ENCODE measurements at regions not wholly inside any gene's neighbourhood (a gene's known extent, or its start where the extent isn't known, plus 50 kb on each side); places are given as distances from the start of the nearest gene placed in this dataset.
A peak's percentile ranks its signal among the peaks of the same experiment; 100 is the strongest.
"Not testable (repeated sequence)": the region's sequence is repeated elsewhere in the genome, so short reads cannot be mapped to it uniquely, and the experiment has no call there.

GRCh38 chr9:88630574-88630973 is 95.6 kb downstream of the NXNL2 start:
- not testable (repeated sequence) for H3K4me3 Mint-ChIP-seq; H3K27ac Mint-ChIP-seq; H3K9me3 ChIP-seq (ENCODE audit: control insufficient read depth in 2 of 2, low read length in 2 of 2); DNase-seq; H3K27me3 ChIP-seq (ENCODE audit: control insufficient read depth, insufficient read depth, low read length); H3K36me3 Mint-ChIP-seq; H3K4me3 ChIP-seq (ENCODE audit: low read depth, low read length); H3K4me1 Mint-ChIP-seq; H3K4me1 ChIP-seq (ENCODE audit: control insufficient read depth, insufficient read depth, low read length, poor library complexity, severe bottlenecking); H3K36me3 ChIP-seq (ENCODE audit: control insufficient read depth, insufficient read depth, low read length); ATAC-seq (ENCODE audit: low read depth in 2 of 2); H3K27me3 Mint-ChIP-seq; H3K27ac ChIP-seq (ENCODE audit: insufficient read depth, low read length, poor library complexity, severe bottlenecking)
- H3K9me3 Mint-ChIP-seq = peaks cover 0 to 11% (median 1%) of the 10 kb centered on the region in 7 donors

- no peak for ATAC-seq (ENCODE audit: low read depth in 2 of 2)
These were observed 100.2 kb downstream of the NXNL2 start for GRCh38 chr9:88635151-88635550.

GRCh38 chr9:88641456-88642240 is 106.7 kb downstream of the NXNL2 start:
- H3K4me1 ChIP-seq (ENCODE audit: control insufficient read depth, insufficient read depth, low read length, poor library complexity, severe bottlenecking) = no peaks in the 10 kb centered on the region
- peaks cover 0 to 8% of the 10 kb centered on the region in 2 experiments for H3K9me3 ChIP-seq (ENCODE audit: control insufficient read depth in 2 of 2, low read length in 2 of 2)
- Mint-ChIP-seq H3K9me3 (peaks cover 0 to 14% (median 4%) of the 10 kb centered on the region in 7 donors), H3K27ac (no peak overlapping the region), H3K4me1 (no peaks in the 10 kb centered on the region), H3K27me3 (peaks cover 13% of the 10 kb centered on the region), H3K36me3 (no peaks in the 10 kb centered on the region), H3K4me3 (peak overlapping the region in 1 of 4 donors; percentile 7)
- no peaks in the 10 kb centered on the region for H3K36me3 ChIP-seq (ENCODE audit: control insufficient read depth, insufficient read depth, low read length)
- peaks cover 5% of the 10 kb centered on the region for H3K27me3 ChIP-seq (ENCODE audit: control insufficient read depth, insufficient read depth, low read length)
- ATAC-seq (ENCODE audit: low read depth in 2 of 2) (no peak), DNase-seq (no peak)
- no peak overlapping the region for H3K27ac ChIP-seq (ENCODE audit: insufficient read depth, low read length, poor library complexity, severe bottlenecking)
- H3K4me3 ChIP-seq (ENCODE audit: low read depth, low read length) = no peak overlapping the region

More at GRCh38 chr9:88635151-88635550, 100.2 kb downstream of the NXNL2 start:
- Mint-ChIP-seq H3K36me3 (no peaks in the 10 kb centered on the region), H3K27ac (no peak overlapping the region), H3K4me3 (no peak overlapping the region), H3K27me3 (peaks cover 20% of the 10 kb centered on the region), H3K9me3 (peaks cover 0 to 25% (median 3%) of the 10 kb centered on the region in 7 donors), H3K4me1 (no peaks in the 10 kb centered on the region)
- Histone ChIP-seq H3K27me3 (ENCODE audit: control insufficient read depth, insufficient read depth, low read length) (no peaks in the 10 kb centered on the region), H3K36me3 (ENCODE audit: control insufficient read depth, insufficient read depth, low read length) (no peaks in the 10 kb centered on the region), H3K4me3 (ENCODE audit: low read depth, low read length) (no peak overlapping the region), H3K4me1 (ENCODE audit: control insufficient read depth, insufficient read depth, low read length, poor library complexity, severe bottlenecking) (no peaks in the 10 kb centered on the region), H3K9me3 (ENCODE audit: control insufficient read depth in 2 of 2, low read length in 2 of 2) (peaks cover 0 to 8% of the 10 kb centered on the region in 2 experiments), H3K27ac (ENCODE audit: insufficient read depth, low read length, poor library complexity, severe bottlenecking) (no peak overlapping the region)
- no peak for DNase-seq

- Mint-ChIP-seq H3K27me3 (peaks cover 14% of the 10 kb centered on the region), H3K4me3 (no peak overlapping the region), H3K36me3 (no peaks in the 10 kb centered on the region), H3K27ac (no peak overlapping the region), H3K4me1 (no peaks in the 10 kb centered on the region), H3K9me3 (peaks cover 0 to 11% (median 6%) of the 10 kb centered on the region in 7 donors)
- ATAC-seq (ENCODE audit: low read depth in 2 of 2) (no peak), DNase-seq (no peak)
- Histone ChIP-seq H3K4me1 (ENCODE audit: control insufficient read depth, insufficient read depth, low read length, poor library complexity, severe bottlenecking) (no peaks in the 10 kb centered on the region), H3K4me3 (ENCODE audit: low read depth, low read length) (no peak overlapping the region), H3K36me3 (ENCODE audit: control insufficient read depth, insufficient read depth, low read length) (no peaks in the 10 kb centered on the region), H3K27me3 (ENCODE audit: control insufficient read depth, insufficient read depth, low read length) (peaks cover 5% of the 10 kb centered on the region), H3K9me3 (ENCODE audit: control insufficient read depth in 2 of 2, low read length in 2 of 2) (peaks cover 0 to 4% of the 10 kb centered on the region in 2 experiments), H3K27ac (ENCODE audit: insufficient read depth, low read length, poor library complexity, severe bottlenecking) (no peak overlapping the region)
These were observed 107.4 kb downstream of the NXNL2 start for GRCh38 chr9:88642336-88642735.

- H3K27ac Mint-ChIP-seq = no peak overlapping the region
- Histone ChIP-seq H3K36me3 (ENCODE audit: control insufficient read depth, insufficient read depth, low read length) (no peaks in the 10 kb centered on the region), H3K27ac (ENCODE audit: insufficient read depth, low read length, poor library complexity, severe bottlenecking) (no peak overlapping the region), H3K4me1 (ENCODE audit: control insufficient read depth, insufficient read depth, low read length, poor library complexity, severe bottlenecking) (no peaks in the 10 kb centered on the region), H3K9me3 (ENCODE audit: control insufficient read depth in 2 of 2, low read length in 2 of 2) (no peaks in the 10 kb centered on the region), H3K27me3 (ENCODE audit: control insufficient read depth, insufficient read depth, low read length) (peaks cover 5% of the 10 kb centered on the region), H3K4me3 (ENCODE audit: low read depth, low read length) (no peak overlapping the region)
- no peaks in the 10 kb centered on the region for H3K4me1 Mint-ChIP-seq
- DNase-seq (no peak), ATAC-seq (ENCODE audit: low read depth in 2 of 2) (no peak)
- no peaks in the 10 kb centered on the region for H3K36me3 Mint-ChIP-seq
- peaks cover 14% of the 10 kb centered on the region for H3K27me3 Mint-ChIP-seq
- H3K4me3 Mint-ChIP-seq = no peak overlapping the region
- H3K9me3 Mint-ChIP-seq = peaks cover 0 to 6% (median 0%) of the 10 kb centered on the region in 7 donors
These were observed 109.0 kb downstream of the NXNL2 start for GRCh38 chr9:88643931-88644330.

- no peaks in the 10 kb centered on the region for H3K36me3 Mint-ChIP-seq
- H3K9me3 ChIP-seq (ENCODE audit: control insufficient read depth in 2 of 2, low read length in 2 of 2) = no peaks in the 10 kb centered on the region
- DNase-seq (no peak), ATAC-seq (ENCODE audit: low read depth in 2 of 2) (no peak)
- H3K4me1 Mint-ChIP-seq = no peaks in the 10 kb centered on the region
- no peak overlapping the region for H3K27ac ChIP-seq (ENCODE audit: insufficient read depth, low read length, poor library complexity, severe bottlenecking)
- H3K9me3 Mint-ChIP-seq = peaks cover 0 to 6% (median 0%) of the 10 kb centered on the region in 7 donors
- peaks cover 11% of the 10 kb centered on the region for H3K27me3 Mint-ChIP-seq
- H3K4me3 ChIP-seq (ENCODE audit: low read depth, low read length) = no peak overlapping the region
- no peak overlapping the region for H3K4me3 Mint-ChIP-seq
- H3K4me1 ChIP-seq (ENCODE audit: control insufficient read depth, insufficient read depth, low read length, poor library complexity, severe bottlenecking) = no peaks in the 10 kb centered on the region
- peaks cover 5% of the 10 kb centered on the region for H3K27me3 ChIP-seq (ENCODE audit: control insufficient read depth, insufficient read depth, low read length)
- H3K36me3 ChIP-seq (ENCODE audit: control insufficient read depth, insufficient read depth, low read length) = no peaks in the 10 kb centered on the region
- H3K27ac Mint-ChIP-seq = no peak overlapping the region
These were observed 110.3 kb downstream of the NXNL2 start for GRCh38 chr9:88645172-88645878.

GRCh38 chr9:88645879-88646199 is 110.9 kb downstream of the NXNL2 start:
- no peaks in the 10 kb centered on the region for H3K4me1 Mint-ChIP-seq
- H3K4me3 Mint-ChIP-seq = no peak overlapping the region
- Histone ChIP-seq H3K4me3 (ENCODE audit: low read depth, low read length) (no peak overlapping the region), H3K9me3 (ENCODE audit: control insufficient read depth in 2 of 2, low read length in 2 of 2) (no peaks in the 10 kb centered on the region), H3K27me3 (ENCODE audit: control insufficient read depth, insufficient read depth, low read length) (peaks cover 5% of the 10 kb centered on the region), H3K4me1 (ENCODE audit: control insufficient read depth, insufficient read depth, low read length, poor library complexity, severe bottlenecking) (no peaks in the 10 kb centered on the region), H3K27ac (ENCODE audit: insufficient read depth, low read length, poor library complexity, severe bottlenecking) (no peak overlapping the region), H3K36me3 (ENCODE audit: control insufficient read depth, insufficient read depth, low read length) (no peaks in the 10 kb centered on the region)
- no peak for DNase-seq
- H3K27ac Mint-ChIP-seq = no peak overlapping the region
- peaks cover 0 to 6% (median 0%) of the 10 kb centered on the region in 7 donors for H3K9me3 Mint-ChIP-seq
- ATAC-seq (ENCODE audit: low read depth in 2 of 2) = no peak
- no peaks in the 10 kb centered on the region for H3K36me3 Mint-ChIP-seq
- H3K27me3 Mint-ChIP-seq = peaks cover 13% of the 10 kb centered on the region

Data from CD4-positive, CD25-positive, alpha-beta regulatory T cell (primary cell).